Panc1 (cell line): ENCODE measurements at regions not wholly inside any gene's neighbourhood (a gene's known extent, or its start where the extent isn't known, plus 50 kb on each side); places are given as distances from the start of the nearest gene placed in this dataset.

Experiments
- CTCF ChIP-seq: fragments of 450-650 bp; IDR thresholded peaks from 2 replicates; pipeline ENCODE4 v1.5.1; 2017; ENCODE audit warnings: mild to moderate bottlenecking
- POLR2AphosphoS5 ChIP-seq: IDR thresholded peaks from 2 replicates; pipeline ENCODE4 v1.6.1; 2012; ENCODE audit warnings: mild to moderate bottlenecking, low read depth, low read length, moderate library complexity
- TCF7L2 ChIP-seq: IDR thresholded peaks from 2 replicates; pipeline ENCODE4 v1.6.1; 2011; ENCODE audit warnings: mild to moderate bottlenecking, low read depth, low read length, inconsistent platforms

- TF ChIP-seq CTCF: no peak
- TF ChIP-seq POLR2AphosphoS5: no peak
- no peak for TF ChIP-seq TCF7L2
These were observed 184.6 kb downstream of the TGFB2 start for GRCh38 chr1:218529646-218530300.
